H9 (cell line): ENCODE measurements at regions not wholly inside any gene's neighbourhood (a gene's known extent, or its start where the extent isn't known, plus 50 kb on each side); places are given as distances from the start of the nearest gene placed in this dataset.

Experiments
- DNase-seq: peaks from one replicate; pipeline ENCODE4 v3.0.0-alpha.2; 2017
- H2AFZ ChIP-seq: one replicate; pipeline ENCODE4 v1.6.1; 2013; ENCODE audit warnings: mild to moderate bottlenecking, low read length, control low read depth, moderate library complexity
- H2AK5ac ChIP-seq: 2 replicates; pipeline ENCODE4 v1.6.1; 2013; ENCODE audit warnings: low read length, control low read depth, mixed read lengths; ENCODE audit not compliant: insufficient read length
- H2BK120ac ChIP-seq: one replicate; pipeline ENCODE4 v1.6.1; 2013; ENCODE audit warnings: low read depth, mild to moderate bottlenecking, low read length, control low read depth, inconsistent platforms; ENCODE audit not compliant: poor library complexity, severe bottlenecking
- H2BK12ac ChIP-seq: 2 replicates; pipeline ENCODE4 v1.6.1; 2013; ENCODE audit warnings: low read length, control low read depth, mixed read lengths, low read depth; ENCODE audit not compliant: insufficient read length
- H2BK15ac ChIP-seq: 2 replicates; pipeline ENCODE4 v1.6.1; 2013; ENCODE audit warnings: low read depth, low read length, control low read depth
- H2BK20ac ChIP-seq: one replicate; pipeline ENCODE4 v1.6.1; 2013; ENCODE audit warnings: low read depth, mild to moderate bottlenecking, low read length, control low read depth, inconsistent platforms; ENCODE audit not compliant: poor library complexity, severe bottlenecking
- H2BK5ac ChIP-seq: 2 replicates; pipeline ENCODE4 v1.6.1; 2013; ENCODE audit warnings: low read length, control low read depth, mixed read lengths; ENCODE audit not compliant: insufficient read length
- H3K14ac ChIP-seq: 2 replicates; pipeline ENCODE4 v1.6.1; 2013; ENCODE audit warnings: low read length, control low read depth; ENCODE audit not compliant: insufficient read depth
- H3K18ac ChIP-seq: 2 replicates; pipeline ENCODE4 v1.6.1; 2013; ENCODE audit warnings: low read depth, mild to moderate bottlenecking, mixed read lengths, low read length, control low read depth; ENCODE audit not compliant: insufficient read length
- H3K23ac ChIP-seq: 2 replicates; pipeline ENCODE4 v1.6.1; 2013; ENCODE audit warnings: low read length, control low read depth, mixed read lengths, low read depth; ENCODE audit not compliant: insufficient read length
- H3K23me2 ChIP-seq: 2 replicates; pipeline ENCODE4 v1.6.1; 2013; ENCODE audit warnings: low read depth, mild to moderate bottlenecking, mixed read lengths, low read length, control low read depth; ENCODE audit not compliant: insufficient read length, poor library complexity, severe bottlenecking
- H3K27ac ChIP-seq: 2 replicates; pipeline ENCODE4 v1.5.1; 2013; ENCODE audit warnings: low read length, control low read depth, mixed read lengths, low read depth; ENCODE audit not compliant: insufficient read length
- H3K27me3 ChIP-seq: 2 replicates; pipeline ENCODE4 v1.6.1; 2013; ENCODE audit warnings: low read length, control low read depth, inconsistent platforms; ENCODE audit not compliant: insufficient read depth
- H3K4ac ChIP-seq: 2 replicates; pipeline ENCODE4 v1.6.1; 2013; ENCODE audit warnings: low read depth, mild to moderate bottlenecking, control low read depth, inconsistent platforms, low read length, moderate library complexity
- H3K4me1 ChIP-seq: 2 replicates; pipeline ENCODE4 v1.6.1; 2013; ENCODE audit warnings: low read length, control low read depth, inconsistent platforms; ENCODE audit not compliant: insufficient read depth
- H3K4me2 ChIP-seq: 2 replicates; pipeline ENCODE4 v1.6.1; 2013; ENCODE audit warnings: low read length, control low read depth, mixed read lengths; ENCODE audit not compliant: insufficient read length, insufficient read depth
- H3K56ac ChIP-seq: 2 replicates; pipeline ENCODE4 v1.6.1; 2013; ENCODE audit warnings: low read depth, mild to moderate bottlenecking, mixed read lengths, low read length, control low read depth; ENCODE audit not compliant: insufficient read length
- H3K79me1 ChIP-seq: 2 replicates; pipeline ENCODE4 v1.6.1; 2013; ENCODE audit warnings: low read depth, mild to moderate bottlenecking, moderate library complexity, low read length, control low read depth, inconsistent platforms; ENCODE audit not compliant: insufficient read depth, poor library complexity, severe bottlenecking
- H3K79me2 ChIP-seq: 2 replicates; pipeline ENCODE4 v1.6.1; 2013; ENCODE audit warnings: low read length, control low read depth, inconsistent platforms; ENCODE audit not compliant: insufficient read depth
- H3K9ac ChIP-seq: 2 replicates; pipeline ENCODE4 v1.6.1; 2013; ENCODE audit warnings: low read length, control low read depth, mixed read lengths; ENCODE audit not compliant: insufficient read length; ENCODE audit errors: extremely low read depth
- H3K9me3 ChIP-seq: one replicate; pipeline ENCODE4 v1.6.1; 2013; ENCODE audit warnings: low read depth, low read length, inconsistent platforms; ENCODE audit not compliant: control insufficient read depth
- H3T11ph ChIP-seq: one replicate; pipeline ENCODE4 v1.6.1; 2013; ENCODE audit warnings: mild to moderate bottlenecking, low read length, control low read depth, inconsistent platforms
- H4K20me1 ChIP-seq: one replicate; pipeline ENCODE4 v1.6.1; 2013; ENCODE audit not compliant: control insufficient read depth, insufficient read length, insufficient read depth
- H4K5ac ChIP-seq: 2 replicates; pipeline ENCODE4 v1.6.1; 2013; ENCODE audit warnings: low read depth, mild to moderate bottlenecking, mixed read lengths, low read length, control low read depth; ENCODE audit not compliant: insufficient read length
- H4K8ac ChIP-seq: replicated peaks from 2 replicates; pipeline ENCODE4 v1.6.1; 2013; ENCODE audit warnings: low read length, control low read depth, mixed read lengths, low read depth; ENCODE audit not compliant: insufficient read length
- H4K91ac ChIP-seq: 2 replicates; pipeline ENCODE4 v1.6.1; 2013; ENCODE audit warnings: low read depth, mild to moderate bottlenecking, moderate library complexity, mixed read lengths, low read length, control low read depth; ENCODE audit not compliant: insufficient read length
- H3K27ac Mint-ChIP-seq, 3 experiments: 2 replicates in 2 of 3; 3 replicates in 1 of 3; pipeline ENCODE4 v1.8.0; 2020 to 2021; ENCODE audit warnings: mixed read lengths in 3 of 3, mild to moderate bottlenecking in 1 of 3, moderate library complexity in 1 of 3
- H3K27me3 Mint-ChIP-seq: 2 replicates; pipeline ENCODE4 v1.8.0; 2021; ENCODE audit warnings: low read depth, mild to moderate bottlenecking, moderate library complexity, mixed read lengths
- H3K36me3 Mint-ChIP-seq, 3 experiments: 2 replicates in 2 of 3; 3 replicates in 1 of 3; pipeline ENCODE4 v1.8.0; 2020 to 2021; ENCODE audit warnings: low read depth in 3 of 3, mixed read lengths in 3 of 3; ENCODE audit not compliant: insufficient read depth in 1 of 3
- H3K4me1 Mint-ChIP-seq, 2 experiments: 2 replicates each; pipeline ENCODE4 v1.8.0; 2020; ENCODE audit warnings: mixed read lengths in 2 of 2
- H3K4me3 Mint-ChIP-seq, 2 experiments: 2 replicates in 1 of 2; 3 replicates in 1 of 2; pipeline ENCODE4 v1.8.0; 2020 to 2021; ENCODE audit warnings: mild to moderate bottlenecking in 2 of 2, mixed read lengths in 2 of 2, moderate library complexity in 1 of 2
- H3K9me3 Mint-ChIP-seq, 2 experiments: 2 replicates in 1 of 2; 3 replicates in 1 of 2; pipeline ENCODE4 v1.8.0; 2020; ENCODE audit warnings: mild to moderate bottlenecking in 2 of 2, mixed read lengths in 2 of 2, moderate library complexity in 1 of 2
- WGBS: extraction: QIAGEN DNeasy Blood & Tissue Kit; methylation state at CpG from one replicate; pipeline ENCODE4 v1.1.7; 2013; ENCODE audit warnings: missing lambda C conversion rate, low lambda C conversion rate, mixed read lengths; ENCODE audit not compliant: insufficient read length; ENCODE audit errors: extremely low coverage; 5-methylcytosine and 5-hydroxymethylcytosine counted together
- TF ChIP-seq, protein P1 (sequence below): fragments of 200-600 bp; sonication (generic); conservative IDR thresholded peaks from 3 replicates; pipeline ENCODE4 v1.8.0; 2021; ENCODE audit warnings: antibody characterized with exemption, mild to moderate bottlenecking

- Mint-ChIP-seq H3K27me3 (no peaks in the 10 kb centered on the region), H3K9me3 (no peaks in the 10 kb centered on the region), H3K27ac (peak overlapping the region in 1 of 3 experiments; percentile 43; a peak in 1 of 7 replicates), H3K36me3 (no peaks in the 10 kb centered on the region), H3K4me3 (no peak overlapping the region), H3K4me1 (no peaks in the 10 kb centered on the region)
- Histone ChIP-seq H3K27me3 (no peaks in the 10 kb centered on the region), H3K79me1 (no peaks in the 10 kb centered on the region), H4K20me1 (no peaks in the 10 kb centered on the region), H2BK20ac (no peak overlapping the region), H2BK120ac (no peak overlapping the region), H3K4ac (no peak overlapping the region), H3K4me2 (no peak overlapping the region), H3T11ph (no peak overlapping the region), H3K56ac (no peak overlapping the region), H3K9ac (no peak overlapping the region), H3K14ac (peak overlapping the region; percentile 29; the same call in 1 of the 2 replicates), H4K5ac (no peak overlapping the region), H4K8ac (no peak overlapping the region), H3K18ac (no peak overlapping the region), H2BK12ac (no peak overlapping the region), H3K9me3 (no peaks in the 10 kb centered on the region), H2AK5ac (no peak overlapping the region), H3K4me1 (no peaks in the 10 kb centered on the region), H3K27ac (no peak overlapping the region), H2BK5ac (no peak overlapping the region), H2AFZ (no peak overlapping the region), H3K23me2 (no peaks in the 10 kb centered on the region), H3K79me2 (no peaks in the 10 kb centered on the region), H2BK15ac (no peak overlapping the region), H3K23ac (no peak overlapping the region), H4K91ac (no peak overlapping the region)
- TF ChIP-seq, protein P1, sequence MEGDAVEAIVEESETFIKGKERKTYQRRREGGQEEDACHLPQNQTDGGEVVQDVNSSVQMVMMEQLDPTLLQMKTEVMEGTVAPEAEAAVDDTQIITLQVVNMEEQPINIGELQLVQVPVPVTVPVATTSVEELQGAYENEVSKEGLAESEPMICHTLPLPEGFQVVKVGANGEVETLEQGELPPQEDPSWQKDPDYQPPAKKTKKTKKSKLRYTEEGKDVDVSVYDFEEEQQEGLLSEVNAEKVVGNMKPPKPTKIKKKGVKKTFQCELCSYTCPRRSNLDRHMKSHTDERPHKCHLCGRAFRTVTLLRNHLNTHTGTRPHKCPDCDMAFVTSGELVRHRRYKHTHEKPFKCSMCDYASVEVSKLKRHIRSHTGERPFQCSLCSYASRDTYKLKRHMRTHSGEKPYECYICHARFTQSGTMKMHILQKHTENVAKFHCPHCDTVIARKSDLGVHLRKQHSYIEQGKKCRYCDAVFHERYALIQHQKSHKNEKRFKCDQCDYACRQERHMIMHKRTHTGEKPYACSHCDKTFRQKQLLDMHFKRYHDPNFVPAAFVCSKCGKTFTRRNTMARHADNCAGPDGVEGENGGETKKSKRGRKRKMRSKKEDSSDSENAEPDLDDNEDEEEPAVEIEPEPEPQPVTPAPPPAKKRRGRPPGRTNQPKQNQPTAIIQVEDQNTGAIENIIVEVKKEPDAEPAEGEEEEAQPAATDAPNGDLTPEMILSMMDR: no peak
- no CpG with 5 or more reads among the region's 1 CpG for WGBS
- no peak for DNase-seq
Measured at GRCh38 chr1:218953386-218953785, 220.3 kb upstream of the LYPLAL1 start.
